ENCODE measurements at regions not wholly inside any gene's neighbourhood (a gene's known extent, or its start where the extent isn't known, plus 50 kb on each side); places are given as distances from the start of the nearest gene placed in this dataset.
"Not testable (repeated sequence)": the region's sequence is repeated elsewhere in the genome, so short reads cannot be mapped to it uniquely, and the experiment has no call there.

DNA sequence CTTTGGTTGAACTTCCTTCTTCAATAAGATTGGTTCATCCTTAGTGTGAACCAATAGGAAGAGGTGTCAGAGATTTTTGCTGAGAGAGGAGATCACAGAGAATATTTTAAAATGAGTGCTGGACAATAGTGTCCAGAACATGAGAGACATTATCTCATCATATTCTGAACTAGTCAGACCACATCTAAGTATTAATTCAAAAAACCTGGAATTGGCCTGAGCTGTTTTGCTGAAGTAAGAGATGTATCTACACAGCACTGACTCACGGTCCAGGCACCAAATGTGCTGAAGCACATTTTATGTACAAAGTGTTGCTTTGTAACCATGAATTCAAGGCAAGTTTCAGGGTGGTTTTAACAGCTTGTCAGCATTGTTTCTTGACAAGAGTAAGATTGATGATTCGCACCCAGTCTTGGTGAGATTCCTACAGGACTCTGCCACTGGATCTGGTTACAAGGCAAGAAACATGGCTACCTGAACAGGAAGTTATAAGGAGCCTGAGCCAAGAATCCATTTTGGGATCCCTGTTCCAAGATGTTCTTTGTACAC, 178.2 kb upstream of the HEY2 start:
- DNase-seq (ENCODE audit: low read depth): no peak
- H3K4me3 ChIP-seq (ENCODE audit: low read depth, low read length): no peak overlapping the region

GRCh38 chr6:125574604-125575003, 174.8 kb upstream of the HEY2 start:
- no peak for DNase-seq (ENCODE audit: low read depth)
- no peak overlapping the region for H3K4me3 ChIP-seq (ENCODE audit: low read depth, low read length)

- DNase-seq (ENCODE audit: low read depth): no peak
- H3K4me3 ChIP-seq (ENCODE audit: low read depth, low read length): no peak overlapping the region
Observed at GRCh38 chr6:125577124-125577662, 172.2 kb upstream of the HEY2 start.

DNA sequence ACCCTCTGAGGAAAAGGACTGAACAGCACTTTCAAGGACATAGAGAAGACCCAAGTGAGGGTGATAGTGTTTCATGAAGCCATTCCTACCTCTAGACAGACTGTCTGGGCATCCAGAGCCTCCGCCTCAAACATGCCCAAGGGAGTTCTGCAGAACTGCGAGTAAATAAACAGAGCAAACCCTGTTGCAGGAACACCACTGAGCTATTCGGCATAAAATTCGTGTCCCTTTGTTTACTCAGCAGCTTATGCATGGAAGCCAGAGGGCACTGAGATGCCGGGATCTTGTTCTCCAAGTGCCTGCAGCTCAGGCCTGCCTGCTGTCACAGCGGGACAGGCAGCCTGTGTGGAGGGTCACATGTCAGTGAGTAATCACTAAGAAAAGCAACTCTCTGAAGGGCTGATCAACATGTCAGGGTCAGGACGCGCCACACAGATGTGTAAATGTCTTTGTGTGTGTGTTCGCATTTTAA, 164.9 kb upstream of the HEY2 start:
- no peak overlapping the region for H3K4me3 ChIP-seq (ENCODE audit: low read depth, low read length)
- DNase-seq (ENCODE audit: low read depth): no peak

GRCh38 chr6:125585470-125585869, 164.0 kb upstream of the HEY2 start:
- no peak for DNase-seq (ENCODE audit: low read depth)
- H3K4me3 ChIP-seq (ENCODE audit: low read depth, low read length): no peak overlapping the region

DNA sequence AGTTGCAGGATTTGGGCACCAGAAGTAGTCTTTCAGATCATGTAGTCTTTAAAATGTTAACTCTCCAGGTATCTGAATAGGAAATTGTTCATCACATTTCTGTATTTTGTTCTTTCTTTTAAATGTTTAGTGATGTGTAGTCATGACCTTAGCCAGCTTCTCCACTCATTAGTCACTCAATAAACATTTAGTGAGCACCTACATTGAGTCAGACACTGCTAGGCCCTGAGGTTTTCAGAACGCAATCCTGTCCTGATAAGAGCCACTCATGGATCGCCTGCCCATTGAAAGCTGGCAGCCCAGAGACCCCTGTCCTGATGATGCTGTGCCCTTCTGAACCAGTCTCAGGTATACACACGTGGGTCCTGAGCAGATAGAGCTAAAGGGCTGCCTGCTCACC, 163.4 kb upstream of the HEY2 start:
- no peak for DNase-seq (ENCODE audit: low read depth)
- no peak overlapping the region for H3K4me3 ChIP-seq (ENCODE audit: low read depth, low read length)

GRCh38 chr6:125586605-125587004, 162.8 kb upstream of the HEY2 start:
- H3K4me3 ChIP-seq (ENCODE audit: low read depth, low read length): no peak overlapping the region
- no peak for DNase-seq (ENCODE audit: low read depth)

DNA sequence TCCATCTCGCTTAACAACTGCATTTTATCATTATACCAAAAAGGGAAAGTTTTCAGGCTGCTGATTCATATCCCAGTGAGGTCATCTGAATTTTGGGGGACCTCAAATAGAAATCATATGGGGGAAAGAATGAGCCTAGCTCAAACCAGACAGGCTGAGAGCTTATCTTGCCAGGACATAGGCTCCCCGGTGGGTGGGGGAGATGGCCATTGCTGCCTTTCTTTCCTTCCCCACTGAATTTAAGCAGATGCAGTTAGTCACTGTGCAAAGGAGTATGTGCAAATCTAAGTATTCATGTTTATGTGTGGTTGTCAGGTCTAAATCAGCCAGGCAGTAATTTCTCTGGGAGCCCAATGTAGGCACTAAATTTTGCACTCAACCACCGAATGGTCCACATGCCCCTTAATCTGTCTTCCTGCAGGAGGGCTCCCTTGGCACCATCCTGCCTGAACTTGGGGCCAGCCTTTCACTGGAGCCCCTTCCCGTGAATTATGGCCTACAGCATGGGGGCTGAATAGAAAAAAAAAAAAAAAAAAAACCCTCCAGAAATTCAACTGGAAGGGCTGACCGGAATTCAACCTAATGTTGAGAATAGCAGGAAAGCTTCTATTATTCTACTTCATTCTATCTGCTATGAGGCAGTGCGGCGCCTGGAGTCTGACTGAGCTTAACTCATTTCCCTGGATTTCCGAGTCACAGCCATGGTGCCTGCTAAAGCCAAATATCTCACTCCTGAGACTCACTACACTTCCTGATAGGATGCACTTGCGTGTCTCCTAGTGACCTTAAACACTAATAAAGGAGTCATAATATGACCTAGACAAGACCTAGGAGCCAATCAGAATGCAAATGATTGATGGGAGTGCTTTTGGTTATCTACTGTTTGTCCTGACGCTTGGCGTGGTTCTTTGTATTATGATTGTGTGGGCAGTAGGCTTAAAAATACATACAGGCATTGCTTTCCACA, 161.5 kb upstream of the HEY2 start:
- no peak for DNase-seq (ENCODE audit: low read depth)
- no peak overlapping the region for H3K4me3 ChIP-seq (ENCODE audit: low read depth, low read length)

DNA sequence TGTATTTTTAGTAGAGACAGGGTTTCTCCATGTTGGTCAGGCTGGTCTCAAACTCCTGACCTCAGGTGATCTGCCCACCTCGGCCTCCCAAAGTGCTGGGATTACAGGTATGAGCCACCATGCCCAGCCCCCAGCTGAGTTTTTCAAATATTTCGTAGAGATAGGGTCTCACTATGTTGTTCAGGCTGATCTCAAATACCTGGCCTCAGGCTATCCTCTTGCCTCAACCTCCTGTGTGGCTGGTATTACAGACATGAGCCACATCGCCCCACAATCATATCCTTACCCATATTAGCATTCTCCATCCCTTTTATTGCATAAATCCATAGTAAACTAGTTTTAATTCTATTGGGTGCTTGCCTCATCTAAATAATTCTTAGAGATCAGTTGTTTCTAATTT, 157.6 kb upstream of the HEY2 start:
- not testable (repeated sequence) for H3K4me3 ChIP-seq (ENCODE audit: low read depth, low read length); DNase-seq (ENCODE audit: low read depth)

- no peak for DNase-seq (ENCODE audit: low read depth)
- H3K4me3 ChIP-seq (ENCODE audit: low read depth, low read length): no peak overlapping the region
Observed at GRCh38 chr6:125593746-125594145, 155.7 kb upstream of the HEY2 start.

GRCh38 chr6:125596020-125596419, 153.4 kb upstream of the HEY2 start:
- H3K4me3 ChIP-seq (ENCODE audit: low read depth, low read length): no peak overlapping the region
- DNase-seq (ENCODE audit: low read depth): no peak

DNA sequence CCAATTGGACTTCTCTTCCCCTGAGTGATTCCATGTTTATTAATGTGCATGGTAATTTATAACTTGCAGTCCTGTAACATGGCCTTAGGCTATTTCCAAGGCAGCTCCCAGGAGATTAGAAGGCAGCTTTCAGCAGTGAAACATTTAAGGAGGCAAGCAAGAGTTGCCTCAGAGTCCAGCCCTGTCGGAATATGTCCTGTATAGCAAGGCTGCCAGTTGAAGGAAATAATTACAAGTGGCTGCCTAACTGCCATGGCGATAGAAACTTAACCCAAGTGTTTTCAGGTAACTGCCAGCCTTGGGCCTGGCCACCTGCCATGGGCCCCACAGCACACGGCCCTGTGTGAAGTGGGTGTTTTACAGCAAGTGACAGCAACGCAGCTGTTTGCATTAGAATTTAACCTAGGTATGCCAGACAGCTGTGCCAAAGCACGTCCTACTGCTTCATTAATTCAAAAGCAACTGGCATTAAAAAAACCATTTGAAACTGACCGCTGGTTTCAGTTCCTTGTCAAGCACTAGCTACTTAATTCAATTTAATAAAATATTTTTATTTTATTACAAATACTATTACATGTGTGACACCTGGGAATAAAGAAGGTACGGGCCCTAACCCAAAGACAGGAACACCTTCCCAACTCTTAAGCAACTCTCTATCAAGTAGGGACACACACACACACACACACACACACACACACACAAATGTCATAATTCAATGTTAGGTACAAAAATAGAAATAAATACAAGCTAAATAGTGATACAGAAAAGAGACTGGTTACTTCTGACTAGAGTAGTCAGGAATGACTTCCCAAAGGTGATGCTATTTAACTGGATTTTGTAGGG, 151.8 kb upstream of the HEY2 start:
- H3K4me3 ChIP-seq (ENCODE audit: low read depth, low read length): no peak overlapping the region
- DNase-seq (ENCODE audit: low read depth): no peak

DNA sequence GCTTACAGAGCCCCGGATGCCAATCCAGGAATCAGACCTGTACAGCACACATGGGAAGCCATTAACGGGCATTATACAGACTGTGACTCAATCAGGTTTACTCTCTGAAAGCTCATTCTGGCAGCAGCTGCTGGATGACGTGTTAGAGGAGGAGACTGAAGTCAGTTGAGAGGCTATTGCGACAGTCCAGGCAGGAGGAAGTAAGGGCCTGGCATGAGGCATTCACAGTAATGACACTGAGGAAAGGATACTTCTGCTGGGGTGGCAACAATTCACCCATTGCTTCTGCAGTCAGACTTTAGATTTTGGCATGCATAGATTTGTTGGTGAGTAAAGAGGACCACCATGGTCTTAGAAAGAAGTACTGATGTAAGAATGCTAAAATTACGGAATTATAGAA, 151.0 kb upstream of the HEY2 start:
- DNase-seq (ENCODE audit: low read depth): peak; percentile 67
- no peak overlapping the region for H3K4me3 ChIP-seq (ENCODE audit: low read depth, low read length)

DNA sequence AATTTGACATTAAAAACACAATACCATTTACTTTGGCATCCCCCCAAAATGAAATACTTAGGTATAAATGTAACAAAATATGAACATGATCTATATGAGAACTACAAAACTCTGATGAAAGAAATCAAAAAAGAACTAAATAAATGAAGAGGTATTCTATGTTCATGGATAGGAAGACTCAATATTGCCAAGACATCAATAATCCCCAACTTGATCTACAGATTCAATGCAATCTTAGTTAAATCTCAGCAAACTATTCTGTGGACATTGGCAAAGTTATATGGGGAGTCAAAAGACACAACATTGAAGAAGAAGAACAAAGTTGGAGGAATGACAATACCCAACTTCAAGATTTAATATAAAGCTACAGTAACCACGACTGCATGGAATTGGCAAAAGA, 145.2 kb upstream of the HEY2 start:
- no peak for DNase-seq (ENCODE audit: low read depth)
- H3K4me3 ChIP-seq (ENCODE audit: low read depth, low read length): no peak overlapping the region

GRCh38 chr6:125611573-125612344, 137.7 kb upstream of the HEY2 start:
- H3K4me3 ChIP-seq (ENCODE audit: low read depth, low read length): no peak overlapping the region

GRCh38 chr6:125612345-125612846, 137.0 kb upstream of the HEY2 start:
- H3K4me3 ChIP-seq (ENCODE audit: low read depth, low read length): no peak overlapping the region
- no peak for DNase-seq (ENCODE audit: low read depth)

More at GRCh38 chr6:125611573-125612344, 137.7 kb upstream of the HEY2 start:
- DNase-seq (ENCODE audit: low read depth): no peak

GRCh38 chr6:125618629-125619028, 130.8 kb upstream of the HEY2 start:
- no peak overlapping the region for H3K4me3 ChIP-seq (ENCODE audit: low read depth, low read length)
- DNase-seq (ENCODE audit: low read depth): no peak

GRCh38 chr6:125623085-125623484, 126.3 kb upstream of the HEY2 start:
- no peak for DNase-seq (ENCODE audit: low read depth)
- no peak overlapping the region for H3K4me3 ChIP-seq (ENCODE audit: low read depth, low read length)

GRCh38 chr6:125631165-125631564, 118.3 kb upstream of the HEY2 start:
- DNase-seq (ENCODE audit: low read depth): no peak
- no peak overlapping the region for H3K4me3 ChIP-seq (ENCODE audit: low read depth, low read length)

Data from skeletal muscle cell (primary cell).